Breast epithelium (tissue), 3 donors: ENCODE measurements at regions not wholly inside any gene's neighbourhood (a gene's known extent, or its start where the extent isn't known, plus 50 kb on each side); places are given as distances from the start of the nearest gene placed in this dataset.

ENCODE experiments used
- POLR2A ChIP-seq: fragments of 450-650 bp; IDR thresholded peaks from one replicate; pipeline ENCODE4 v1.6.1; 2016; ENCODE audit warnings: antibody characterized with exemption, mild to moderate bottlenecking, moderate library complexity
- POLR2AphosphoS5 ChIP-seq, 3 donors: sonication (generic); formaldehyde crosslinking; IDR thresholded peaks; one replicate each; pipeline ENCODE4 v1.6.1; 2017; ENCODE audit warnings: antibody characterized with exemption in 3 of 3
- TF ChIP-seq, protein P1 (sequence below), 3 donors: fragments of 450-650 bp; IDR thresholded peaks; one replicate each; pipeline ENCODE4 v1.5.1; 2016 to 2017; ENCODE audit warnings: antibody characterized with exemption in 3 of 3, mild to moderate bottlenecking in 3 of 3, moderate library complexity in 3 of 3

DNA sequence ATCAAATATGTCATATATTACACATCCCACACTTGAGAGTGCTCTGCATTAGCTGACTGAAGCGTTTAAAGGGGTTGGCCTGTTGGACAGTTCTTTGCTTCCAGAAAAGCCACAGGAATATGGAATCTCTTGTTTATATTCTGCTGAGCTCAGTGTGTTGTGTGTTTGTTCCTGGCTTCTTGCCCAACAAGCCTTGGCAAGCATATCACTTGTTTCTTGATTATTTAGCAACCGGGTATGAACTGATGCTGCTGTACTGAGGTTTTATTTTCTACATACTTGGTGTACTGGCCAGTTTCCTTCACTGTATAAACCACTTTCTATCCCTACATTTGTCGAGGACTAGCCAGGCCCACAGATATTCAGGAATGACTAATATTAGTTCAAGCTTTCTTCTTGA, 378.9 kb downstream of the KCTD16 start:
- TF ChIP-seq POLR2A (no peak), POLR2AphosphoS5 (IDR thresholded peaks at IDR 0.05) (no peak)
- TF ChIP-seq, protein P1, sequence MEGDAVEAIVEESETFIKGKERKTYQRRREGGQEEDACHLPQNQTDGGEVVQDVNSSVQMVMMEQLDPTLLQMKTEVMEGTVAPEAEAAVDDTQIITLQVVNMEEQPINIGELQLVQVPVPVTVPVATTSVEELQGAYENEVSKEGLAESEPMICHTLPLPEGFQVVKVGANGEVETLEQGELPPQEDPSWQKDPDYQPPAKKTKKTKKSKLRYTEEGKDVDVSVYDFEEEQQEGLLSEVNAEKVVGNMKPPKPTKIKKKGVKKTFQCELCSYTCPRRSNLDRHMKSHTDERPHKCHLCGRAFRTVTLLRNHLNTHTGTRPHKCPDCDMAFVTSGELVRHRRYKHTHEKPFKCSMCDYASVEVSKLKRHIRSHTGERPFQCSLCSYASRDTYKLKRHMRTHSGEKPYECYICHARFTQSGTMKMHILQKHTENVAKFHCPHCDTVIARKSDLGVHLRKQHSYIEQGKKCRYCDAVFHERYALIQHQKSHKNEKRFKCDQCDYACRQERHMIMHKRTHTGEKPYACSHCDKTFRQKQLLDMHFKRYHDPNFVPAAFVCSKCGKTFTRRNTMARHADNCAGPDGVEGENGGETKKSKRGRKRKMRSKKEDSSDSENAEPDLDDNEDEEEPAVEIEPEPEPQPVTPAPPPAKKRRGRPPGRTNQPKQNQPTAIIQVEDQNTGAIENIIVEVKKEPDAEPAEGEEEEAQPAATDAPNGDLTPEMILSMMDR (IDR thresholded peaks at IDR 0.05): no peak
